ENCODE measurements at regions not wholly inside any gene's neighbourhood (a gene's known extent, or its start where the extent isn't known, plus 50 kb on each side); places are given as distances from the start of the nearest gene placed in this dataset.

GRCh38 chr18:34649080-34649479 is 61.0 kb upstream of the DTNA start:
- H3K4me1 ChIP-seq (ENCODE audit: insufficient read depth, poor library complexity, severe bottlenecking), result no peaks in the 10 kb centered on the region
- TF ChIP-seq, protein P1, sequence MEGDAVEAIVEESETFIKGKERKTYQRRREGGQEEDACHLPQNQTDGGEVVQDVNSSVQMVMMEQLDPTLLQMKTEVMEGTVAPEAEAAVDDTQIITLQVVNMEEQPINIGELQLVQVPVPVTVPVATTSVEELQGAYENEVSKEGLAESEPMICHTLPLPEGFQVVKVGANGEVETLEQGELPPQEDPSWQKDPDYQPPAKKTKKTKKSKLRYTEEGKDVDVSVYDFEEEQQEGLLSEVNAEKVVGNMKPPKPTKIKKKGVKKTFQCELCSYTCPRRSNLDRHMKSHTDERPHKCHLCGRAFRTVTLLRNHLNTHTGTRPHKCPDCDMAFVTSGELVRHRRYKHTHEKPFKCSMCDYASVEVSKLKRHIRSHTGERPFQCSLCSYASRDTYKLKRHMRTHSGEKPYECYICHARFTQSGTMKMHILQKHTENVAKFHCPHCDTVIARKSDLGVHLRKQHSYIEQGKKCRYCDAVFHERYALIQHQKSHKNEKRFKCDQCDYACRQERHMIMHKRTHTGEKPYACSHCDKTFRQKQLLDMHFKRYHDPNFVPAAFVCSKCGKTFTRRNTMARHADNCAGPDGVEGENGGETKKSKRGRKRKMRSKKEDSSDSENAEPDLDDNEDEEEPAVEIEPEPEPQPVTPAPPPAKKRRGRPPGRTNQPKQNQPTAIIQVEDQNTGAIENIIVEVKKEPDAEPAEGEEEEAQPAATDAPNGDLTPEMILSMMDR (IDR thresholded peaks at IDR 0.05; ENCODE audit: poor library complexity, severe bottlenecking), result no peak
- no peaks in the 10 kb centered on the region for H3K36me3 ChIP-seq (ENCODE audit: low read depth)
- no peaks in the 10 kb centered on the region for H3K9me3 ChIP-seq (ENCODE audit: severe bottlenecking)
- ATAC-seq (ENCODE audit: low read depth), result no peak
- H3K4me3 ChIP-seq (ENCODE audit: severe bottlenecking), result no peak overlapping the region
- H3K27me3 ChIP-seq (ENCODE audit: insufficient read depth, poor library complexity, severe bottlenecking), result no peaks in the 10 kb centered on the region
- H3K27ac ChIP-seq (ENCODE audit: poor library complexity, severe bottlenecking), result no peak overlapping the region
- DNase-seq (ENCODE audit: low spot score), result no peak

- TF ChIP-seq, protein P1 (IDR thresholded peaks at IDR 0.05; ENCODE audit: poor library complexity, severe bottlenecking), result no peak
- Histone ChIP-seq H3K4me1 (ENCODE audit: insufficient read depth, poor library complexity, severe bottlenecking) (no peaks in the 10 kb centered on the region), H3K4me3 (ENCODE audit: severe bottlenecking) (no peak overlapping the region), H3K36me3 (ENCODE audit: low read depth) (no peaks in the 10 kb centered on the region), H3K27me3 (ENCODE audit: insufficient read depth, poor library complexity, severe bottlenecking) (no peaks in the 10 kb centered on the region), H3K27ac (ENCODE audit: poor library complexity, severe bottlenecking) (no peak overlapping the region), H3K9me3 (ENCODE audit: severe bottlenecking) (no peaks in the 10 kb centered on the region)
- no peak for DNase-seq (ENCODE audit: low spot score)
- ATAC-seq (ENCODE audit: low read depth), result peak; percentile 61
These were observed 60.0 kb upstream of the DTNA start for GRCh38 chr18:34650121-34650545.

- Histone ChIP-seq H3K4me3 (ENCODE audit: severe bottlenecking) (no peak overlapping the region), H3K4me1 (ENCODE audit: insufficient read depth, poor library complexity, severe bottlenecking) (no peaks in the 10 kb centered on the region), H3K36me3 (ENCODE audit: low read depth) (no peaks in the 10 kb centered on the region), H3K9me3 (ENCODE audit: severe bottlenecking) (no peaks in the 10 kb centered on the region), H3K27ac (ENCODE audit: poor library complexity, severe bottlenecking) (no peak overlapping the region), H3K27me3 (ENCODE audit: insufficient read depth, poor library complexity, severe bottlenecking) (no peaks in the 10 kb centered on the region)
- TF ChIP-seq, protein P1 (IDR thresholded peaks at IDR 0.05; ENCODE audit: poor library complexity, severe bottlenecking), result no peak
- ATAC-seq (ENCODE audit: low read depth) (0 out of 3 replicates have a peak, but pooled peaks have one; percentile 23), DNase-seq (ENCODE audit: low spot score) (no peak)
These were observed 58.3 kb upstream of the DTNA start for GRCh38 chr18:34651586-34652369.

DNA sequence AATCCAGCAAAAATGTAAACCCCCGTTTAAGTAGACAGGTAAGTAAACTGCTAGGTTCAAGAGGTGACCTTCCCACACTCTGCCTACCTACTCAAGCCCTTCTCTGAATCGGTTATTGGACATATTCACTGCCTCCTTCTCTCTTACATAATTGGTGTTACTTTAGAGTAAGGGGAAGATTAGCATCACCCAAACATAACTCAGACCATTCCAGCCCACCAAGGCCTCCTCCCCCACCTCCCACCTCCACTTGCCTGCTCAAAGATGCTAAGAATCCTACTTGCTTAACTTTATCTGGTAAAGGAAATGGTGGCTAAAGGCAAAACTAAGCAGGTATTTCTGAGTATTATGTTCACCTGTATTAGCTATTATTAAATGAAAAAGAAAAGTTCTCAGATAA is 55.0 kb upstream of the DTNA start:
- DNase-seq (ENCODE audit: low spot score) (no peak), ATAC-seq (ENCODE audit: low read depth) (no peak)
- no peak overlapping the region for H3K4me3 ChIP-seq (ENCODE audit: severe bottlenecking)
- H3K9me3 ChIP-seq (ENCODE audit: severe bottlenecking), result no peaks in the 10 kb centered on the region
- no peaks in the 10 kb centered on the region for H3K27me3 ChIP-seq (ENCODE audit: insufficient read depth, poor library complexity, severe bottlenecking)
- no peaks in the 10 kb centered on the region for H3K36me3 ChIP-seq (ENCODE audit: low read depth)
- no peak overlapping the region for H3K27ac ChIP-seq (ENCODE audit: poor library complexity, severe bottlenecking)
- TF ChIP-seq, protein P1 (IDR thresholded peaks at IDR 0.05; ENCODE audit: poor library complexity, severe bottlenecking), result no peak
- peaks cover 9% of the 10 kb centered on the region for H3K4me1 ChIP-seq (ENCODE audit: insufficient read depth, poor library complexity, severe bottlenecking)

- TF ChIP-seq, protein P1 (IDR thresholded peaks at IDR 0.05; ENCODE audit: poor library complexity, severe bottlenecking), result no peak
- no peak for ATAC-seq (ENCODE audit: low read depth)
- Histone ChIP-seq H3K9me3 (ENCODE audit: severe bottlenecking) (no peaks in the 10 kb centered on the region), H3K4me1 (ENCODE audit: insufficient read depth, poor library complexity, severe bottlenecking) (peaks cover 10% of the 10 kb centered on the region), H3K4me3 (ENCODE audit: severe bottlenecking) (no peak overlapping the region), H3K36me3 (ENCODE audit: low read depth) (no peaks in the 10 kb centered on the region), H3K27ac (ENCODE audit: poor library complexity, severe bottlenecking) (no peak overlapping the region), H3K27me3 (ENCODE audit: insufficient read depth, poor library complexity, severe bottlenecking) (no peaks in the 10 kb centered on the region)
- no peak for DNase-seq (ENCODE audit: low spot score)
These were observed 52.1 kb upstream of the DTNA start for GRCh38 chr18:34657860-34658500.
